GM12892 (cell line): ENCODE measurements at regions not wholly inside any gene's neighbourhood (a gene's known extent, or its start where the extent isn't known, plus 50 kb on each side); places are given as distances from the start of the nearest gene placed in this dataset.

Experiments
- POLR2A ChIP-seq: IDR thresholded peaks from 2 replicates; pipeline ENCODE4 v1.6.1; 2011; ENCODE audit warnings: low read depth, low read length, control low read depth
- POLR2AphosphoS5 ChIP-seq: IDR thresholded peaks from 2 replicates; pipeline ENCODE4 v1.6.1; 2011; ENCODE audit warnings: low read depth, low read length, control low read depth
- TAF1 ChIP-seq: IDR thresholded peaks from 2 replicates; pipeline ENCODE4 v1.6.1; 2011; ENCODE audit warnings: low read depth, mild to moderate bottlenecking, control low read depth, low read length, borderline replicate concordance

GRCh38 chr3:74057169-74057568 is 432.4 kb upstream of the PDZRN3 start:
- TF ChIP-seq POLR2A (no peak), POLR2AphosphoS5 (no peak), TAF1 (no peak)
